GM21717 (cell line): ENCODE measurements at regions not wholly inside any gene's neighbourhood (a gene's known extent, or its start where the extent isn't known, plus 50 kb on each side); places are given as distances from the start of the nearest gene placed in this dataset.
"Not testable (repeated sequence)": the region's sequence is repeated elsewhere in the genome, so short reads cannot be mapped to it uniquely, and the experiment has no call there.

Source experiments
- ATAC-seq: cut with Tn5 transposase; IDR thresholded peaks from one replicate; pipeline ENCODE4 v1.9.1; 2021; ENCODE audit warnings: mild to moderate bottlenecking, moderate library complexity; ENCODE audit not compliant: unreplicated experiment

GRCh38 chr7:101740981-101741725, 76.3 kb upstream of the CUX1 start:
- no peak for ATAC-seq

- ATAC-seq = no peak
Measured at GRCh38 chr7:101743241-101743994, 74.0 kb upstream of the CUX1 start.

GRCh38 chr7:101743995-101744360, 73.4 kb upstream of the CUX1 start:
- no peak for ATAC-seq

- no peak for ATAC-seq
Measured at GRCh38 chr7:101744588-101744987, 72.8 kb upstream of the CUX1 start.

- no peak for ATAC-seq
Measured at GRCh38 chr7:101746314-101746713, 71.1 kb upstream of the CUX1 start.

- ATAC-seq = no peak
Measured at GRCh38 chr7:101747053-101747878, 70.2 kb upstream of the CUX1 start.

- ATAC-seq = no peak
Measured at GRCh38 chr7:101747879-101748345, 69.5 kb upstream of the CUX1 start.

GRCh38 chr7:101749891-101750290, 67.5 kb upstream of the CUX1 start:
- ATAC-seq = no peak

GRCh38 chr7:101753316-101753715, 64.1 kb upstream of the CUX1 start:
- no peak for ATAC-seq

- no peak for ATAC-seq
Measured at GRCh38 chr7:101754424-101755159, 62.8 kb upstream of the CUX1 start.

- no peak for ATAC-seq
Measured at GRCh38 chr7:101757879-101758278, 59.5 kb upstream of the CUX1 start.

GRCh38 chr7:101758519-101758918, 58.9 kb upstream of the CUX1 start:
- ATAC-seq = not testable (repeated sequence)

GRCh38 chr7:101764221-101764620, 53.2 kb upstream of the CUX1 start:
- no peak for ATAC-seq

- no peak for ATAC-seq
Measured at GRCh38 chr7:101767544-101767943, 49.9 kb upstream of the CUX1 start.
